ENCODE measurements at regions not wholly inside any gene's neighbourhood (a gene's known extent, or its start where the extent isn't known, plus 50 kb on each side); places are given as distances from the start of the nearest gene placed in this dataset.

DNA sequence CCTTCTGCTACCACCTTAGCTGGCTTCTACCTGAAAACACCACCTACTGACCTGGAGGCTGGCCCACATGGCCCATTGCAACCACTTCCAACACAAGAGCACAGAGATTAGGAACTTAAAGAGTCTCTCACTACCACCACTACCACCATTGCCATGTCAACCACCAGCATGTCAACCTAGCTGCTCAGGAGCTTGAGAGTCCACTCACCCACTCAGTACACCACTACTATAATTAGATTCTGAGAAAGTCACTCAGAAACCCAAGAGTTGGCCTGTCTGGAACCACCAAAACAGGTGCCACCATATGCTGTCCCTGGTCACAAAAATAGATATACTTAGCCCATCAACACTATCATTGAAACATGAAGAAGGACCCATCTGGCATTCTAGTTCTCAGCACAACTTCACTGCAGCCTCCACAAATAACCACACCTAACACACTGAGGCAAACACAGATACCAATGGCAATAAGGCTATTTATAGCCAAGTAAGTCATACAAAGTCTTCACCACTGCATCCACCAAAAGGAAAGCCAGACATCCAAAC, 806.7 kb upstream of the EPHA6 start:
- Histone ChIP-seq H4K20me1 (ENCODE audit: insufficient read depth, low read depth, low read length) (no peaks in the 10 kb centered on the region), H3K9me2 (replicated peaks; ENCODE audit: insufficient read depth, low read length) (no peaks in the 10 kb centered on the region), H3K79me2 (ENCODE audit: low read length) (no peaks in the 10 kb centered on the region), H3K36me3 (ENCODE audit: insufficient read depth, low read length) (no peaks in the 10 kb centered on the region), H3K4me1 (ENCODE audit: low read length) (no peaks in the 10 kb centered on the region), H3K27me3 (ENCODE audit: low read length) (no peaks in the 10 kb centered on the region), H3K9me3 (ENCODE audit: low read length) (no peaks in the 10 kb centered on the region; the same call in 1 of the 2 replicates), H3K4me3 (ENCODE audit: low read length) (no peak overlapping the region), H3K4me2 (ENCODE audit: low read depth, low read length, poor library complexity, severe bottlenecking) (no peak overlapping the region), H3K9ac (ENCODE audit: low read length) (no peak overlapping the region), H3K27ac (ENCODE audit: low read length) (no peak overlapping the region), H2AFZ (ENCODE audit: low read length) (no peak overlapping the region)
- no peak for DNase-seq

DNA sequence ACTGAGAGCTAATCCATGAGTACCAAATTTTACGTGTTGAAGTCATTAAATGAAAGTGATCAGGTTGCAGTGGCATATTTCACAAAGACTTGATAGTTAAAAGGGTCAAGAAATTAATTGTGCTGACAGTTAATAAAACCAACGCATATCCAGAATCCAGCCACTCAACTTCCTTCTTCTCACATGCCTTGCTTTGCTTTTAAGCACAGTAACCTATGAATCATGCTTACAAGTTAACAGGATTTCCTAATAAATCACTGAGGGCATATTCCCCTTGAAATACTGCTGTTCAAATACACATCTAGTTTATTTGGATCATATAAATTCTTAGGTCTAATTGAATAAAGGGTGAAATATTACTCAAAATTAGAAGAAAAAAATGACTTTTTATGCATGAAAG, 801.5 kb upstream of the EPHA6 start:
- Histone ChIP-seq H3K79me2 (ENCODE audit: low read length) (no peaks in the 10 kb centered on the region), H3K4me2 (ENCODE audit: low read depth, low read length, poor library complexity, severe bottlenecking) (no peak overlapping the region), H3K9me2 (replicated peaks; ENCODE audit: insufficient read depth, low read length) (no peaks in the 10 kb centered on the region), H3K9me3 (ENCODE audit: low read length) (no peaks in the 10 kb centered on the region; the same call in 1 of the 2 replicates), H2AFZ (ENCODE audit: low read length) (no peak overlapping the region), H3K27ac (ENCODE audit: low read length) (no peak overlapping the region), H3K9ac (ENCODE audit: low read length) (no peak overlapping the region), H3K4me1 (ENCODE audit: low read length) (no peaks in the 10 kb centered on the region), H4K20me1 (ENCODE audit: insufficient read depth, low read depth, low read length) (no peaks in the 10 kb centered on the region), H3K27me3 (ENCODE audit: low read length) (no peaks in the 10 kb centered on the region), H3K36me3 (ENCODE audit: insufficient read depth, low read length) (no peaks in the 10 kb centered on the region), H3K4me3 (ENCODE audit: low read length) (no peak overlapping the region)
- DNase-seq: no peak

DNA sequence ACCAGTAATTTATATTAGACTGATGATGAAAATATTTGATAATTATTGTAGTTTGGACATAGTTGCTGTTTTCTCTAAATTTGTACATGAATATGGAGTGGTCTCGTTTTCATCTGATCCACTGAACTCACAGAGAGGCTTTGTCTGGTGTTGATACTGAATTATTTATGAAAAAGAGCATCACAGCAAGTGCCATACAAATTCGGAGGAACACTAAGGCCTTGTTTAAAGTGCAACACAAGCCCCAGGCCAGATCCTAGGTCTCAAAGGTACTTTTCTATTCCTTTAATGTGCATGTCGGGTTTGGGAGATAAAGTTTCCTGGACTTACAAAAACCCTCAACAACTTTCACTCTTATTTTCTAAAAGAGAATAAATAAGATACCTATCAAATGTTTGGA, 796.8 kb upstream of the EPHA6 start:
- H4K20me1 ChIP-seq (ENCODE audit: insufficient read depth, low read depth, low read length): no peaks in the 10 kb centered on the region
- H3K4me3 ChIP-seq (ENCODE audit: low read length): no peak overlapping the region
- H3K9ac ChIP-seq (ENCODE audit: low read length): no peak overlapping the region
- no peak for DNase-seq
- H3K9me3 ChIP-seq (ENCODE audit: low read length): peaks cover 5% of the 10 kb centered on the region; the same call in 1 of the 2 replicates
- H3K4me2 ChIP-seq (ENCODE audit: low read depth, low read length, poor library complexity, severe bottlenecking): no peak overlapping the region
- no peak overlapping the region for H3K27ac ChIP-seq (ENCODE audit: low read length)
- no peaks in the 10 kb centered on the region for H3K4me1 ChIP-seq (ENCODE audit: low read length)
- no peaks in the 10 kb centered on the region for H3K79me2 ChIP-seq (ENCODE audit: low read length)
- no peaks in the 10 kb centered on the region for H3K9me2 ChIP-seq (replicated peaks; ENCODE audit: insufficient read depth, low read length)
- H3K36me3 ChIP-seq (ENCODE audit: insufficient read depth, low read length): no peaks in the 10 kb centered on the region
- H2AFZ ChIP-seq (ENCODE audit: low read length): no peak overlapping the region
- no peaks in the 10 kb centered on the region for H3K27me3 ChIP-seq (ENCODE audit: low read length)

DNA sequence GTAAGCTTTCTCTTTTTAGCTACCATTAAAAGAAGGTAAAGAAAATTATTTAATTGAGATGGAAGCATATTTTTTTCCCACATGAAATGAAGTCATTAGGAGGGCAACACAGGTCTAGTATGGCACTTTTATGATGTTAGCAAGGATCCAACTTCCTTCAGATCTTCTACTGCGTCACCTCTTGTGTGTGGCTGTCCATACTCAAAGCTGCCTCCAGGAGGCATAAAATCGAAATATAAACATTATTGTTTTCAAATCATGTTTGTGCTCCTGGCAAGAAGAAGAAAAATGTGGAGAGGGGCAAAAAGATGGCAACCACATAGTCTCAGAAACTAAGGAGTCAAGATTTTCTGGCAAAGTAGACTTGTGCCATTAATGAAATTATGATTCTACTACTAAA, 791.7 kb upstream of the EPHA6 start:
- no peak overlapping the region for H3K4me3 ChIP-seq (ENCODE audit: low read length)

DNA sequence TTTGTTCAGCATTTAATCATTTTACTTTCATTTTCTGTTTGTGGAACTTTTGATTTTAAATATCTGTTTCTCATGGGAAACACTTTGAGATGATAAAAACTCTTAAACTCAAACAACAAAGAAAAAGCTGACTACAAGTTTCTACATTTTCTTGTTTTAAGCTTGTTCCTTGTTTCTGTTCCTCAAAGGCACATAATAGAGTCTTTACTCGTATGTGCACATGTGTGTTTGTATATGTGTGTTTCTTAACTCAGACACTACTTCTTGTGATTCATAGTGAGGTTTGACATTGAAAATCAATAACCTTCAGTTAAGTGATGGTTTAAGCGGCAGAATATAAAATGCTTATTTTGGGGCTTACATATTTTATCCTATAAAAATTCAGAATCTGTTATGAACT, 786.7 kb upstream of the EPHA6 start:
- Histone ChIP-seq H3K9ac (ENCODE audit: low read length) (no peak overlapping the region), H2AFZ (ENCODE audit: low read length) (peak overlapping the region; percentile 14; the same call in 1 of the 2 replicates), H3K4me2 (ENCODE audit: low read depth, low read length, poor library complexity, severe bottlenecking) (peak overlapping the region; percentile 54), H3K4me1 (ENCODE audit: low read length) (peaks cover 15% of the 10 kb centered on the region), H3K9me2 (replicated peaks; ENCODE audit: insufficient read depth, low read length) (no peaks in the 10 kb centered on the region; the same call in 1 of the 2 replicates), H3K36me3 (ENCODE audit: insufficient read depth, low read length) (no peaks in the 10 kb centered on the region), H3K9me3 (ENCODE audit: low read length) (peaks cover 4% of the 10 kb centered on the region), H3K27ac (ENCODE audit: low read length) (peak overlapping the region; percentile 72), H3K79me2 (ENCODE audit: low read length) (no peaks in the 10 kb centered on the region), H3K4me3 (ENCODE audit: low read length) (0 out of 2 replicates have a peak overlapping the region, but pooled peaks have one; percentile 25), H4K20me1 (ENCODE audit: insufficient read depth, low read depth, low read length) (no peaks in the 10 kb centered on the region), H3K27me3 (ENCODE audit: low read length) (no peaks in the 10 kb centered on the region)
- no peak for DNase-seq

More for the DNA sequence above, 791.7 kb upstream of the EPHA6 start:
- H3K27ac ChIP-seq (ENCODE audit: low read length): no peak overlapping the region
- H3K9me3 ChIP-seq (ENCODE audit: low read length): peaks cover 5% of the 10 kb centered on the region; the same call in 1 of the 2 replicates
- no peaks in the 10 kb centered on the region for H3K79me2 ChIP-seq (ENCODE audit: low read length)
- no peaks in the 10 kb centered on the region for H3K27me3 ChIP-seq (ENCODE audit: low read length)
- no peak for DNase-seq
- no peak overlapping the region for H3K9ac ChIP-seq (ENCODE audit: low read length)
- H3K36me3 ChIP-seq (ENCODE audit: insufficient read depth, low read length): no peaks in the 10 kb centered on the region
- peaks cover 6% of the 10 kb centered on the region for H3K4me1 ChIP-seq (ENCODE audit: low read length)
- no peaks in the 10 kb centered on the region for H3K9me2 ChIP-seq (replicated peaks; ENCODE audit: insufficient read depth, low read length)
- no peak overlapping the region; the same call in 1 of the 2 replicates for H2AFZ ChIP-seq (ENCODE audit: low read length)
- no peaks in the 10 kb centered on the region for H4K20me1 ChIP-seq (ENCODE audit: insufficient read depth, low read depth, low read length)
- no peak overlapping the region for H3K4me2 ChIP-seq (ENCODE audit: low read depth, low read length, poor library complexity, severe bottlenecking)

DNA sequence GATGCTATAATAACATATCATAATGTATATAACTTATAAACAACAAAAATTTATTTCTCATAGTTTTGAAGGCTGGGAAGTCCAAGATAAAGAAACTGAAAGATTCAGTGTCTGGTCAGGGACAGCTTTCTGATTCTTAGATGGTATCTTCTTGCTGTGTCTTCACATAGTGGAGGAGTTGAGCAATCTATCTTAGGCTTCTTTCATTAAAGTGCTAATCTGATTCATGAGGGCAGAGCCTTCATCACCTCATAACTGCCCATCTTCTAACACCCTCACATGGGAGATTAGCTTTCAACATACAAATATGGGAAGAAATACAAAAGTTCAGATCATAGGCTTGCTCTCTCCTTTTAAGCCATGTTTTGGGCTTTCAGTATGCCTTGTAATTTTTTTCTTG, 774.8 kb upstream of the EPHA6 start:
- Histone ChIP-seq H3K4me3 (ENCODE audit: low read length) (no peak overlapping the region), H3K27me3 (ENCODE audit: low read length) (no peaks in the 10 kb centered on the region), H3K9ac (ENCODE audit: low read length) (no peak overlapping the region), H3K9me2 (replicated peaks; ENCODE audit: insufficient read depth, low read length) (no peaks in the 10 kb centered on the region), H3K36me3 (ENCODE audit: insufficient read depth, low read length) (no peaks in the 10 kb centered on the region), H4K20me1 (ENCODE audit: insufficient read depth, low read depth, low read length) (no peaks in the 10 kb centered on the region), H3K9me3 (ENCODE audit: low read length) (no peaks in the 10 kb centered on the region; the same call in 1 of the 2 replicates), H2AFZ (ENCODE audit: low read length) (no peak overlapping the region), H3K27ac (ENCODE audit: low read length) (no peak overlapping the region), H3K4me2 (ENCODE audit: low read depth, low read length, poor library complexity, severe bottlenecking) (no peak overlapping the region), H3K4me1 (ENCODE audit: low read length) (no peaks in the 10 kb centered on the region), H3K79me2 (ENCODE audit: low read length) (no peaks in the 10 kb centered on the region)
- DNase-seq: no peak

DNA sequence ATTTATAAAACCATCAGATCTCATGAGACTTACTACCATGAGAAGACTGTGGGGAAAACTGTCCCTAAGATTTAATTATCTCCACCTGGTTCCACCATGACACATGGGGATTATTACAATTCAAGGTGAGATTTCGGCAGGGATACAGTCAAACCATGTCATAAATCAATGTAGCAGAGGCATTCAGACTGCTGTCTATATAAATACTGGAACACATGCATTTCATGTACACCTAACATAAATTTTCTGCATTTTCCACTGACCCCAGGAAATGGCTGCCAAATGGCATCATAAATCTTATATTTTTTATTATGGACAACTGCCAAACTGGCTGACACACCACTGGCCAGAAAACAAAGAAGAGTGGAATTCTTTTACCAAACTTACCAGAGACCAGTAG, 755.1 kb upstream of the EPHA6 start:
- H3K79me2 ChIP-seq (ENCODE audit: low read length): no peaks in the 10 kb centered on the region
- H3K36me3 ChIP-seq (ENCODE audit: insufficient read depth, low read length): no peaks in the 10 kb centered on the region
- no peaks in the 10 kb centered on the region for H3K27me3 ChIP-seq (ENCODE audit: low read length)
- H3K9ac ChIP-seq (ENCODE audit: low read length): no peak overlapping the region
- H3K4me2 ChIP-seq (ENCODE audit: low read depth, low read length, poor library complexity, severe bottlenecking): no peak overlapping the region
- no peaks in the 10 kb centered on the region for H3K4me1 ChIP-seq (ENCODE audit: low read length)
- H3K9me2 ChIP-seq (replicated peaks; ENCODE audit: insufficient read depth, low read length): no peaks in the 10 kb centered on the region
- no peaks in the 10 kb centered on the region for H4K20me1 ChIP-seq (ENCODE audit: insufficient read depth, low read depth, low read length)
- no peak overlapping the region for H3K27ac ChIP-seq (ENCODE audit: low read length)
- peaks cover 3% of the 10 kb centered on the region for H3K9me3 ChIP-seq (ENCODE audit: low read length)
- no peak for DNase-seq
- no peak overlapping the region for H2AFZ ChIP-seq (ENCODE audit: low read length)
- no peak overlapping the region for H3K4me3 ChIP-seq (ENCODE audit: low read length)

DNA sequence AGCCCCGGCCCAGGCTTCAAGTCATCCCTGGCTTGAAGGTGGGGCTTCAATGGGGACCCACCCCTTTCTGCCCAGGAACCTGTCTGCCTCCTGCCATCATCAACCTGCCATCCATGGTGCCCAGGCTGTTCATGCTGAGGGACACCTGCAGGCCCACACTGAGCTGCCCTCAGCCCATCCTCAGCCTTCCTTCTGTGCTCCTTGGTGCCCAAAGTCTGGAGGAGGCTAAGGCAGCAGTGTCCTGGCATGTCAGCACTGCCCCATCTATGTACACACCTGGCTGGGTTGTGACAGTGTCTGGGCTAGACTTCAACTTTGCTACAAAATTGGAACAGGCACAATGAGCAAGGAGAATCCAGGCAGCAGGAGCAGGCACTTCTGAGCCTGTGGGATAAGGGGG, 745.3 kb upstream of the EPHA6 start:
- Histone ChIP-seq H3K4me3 (ENCODE audit: low read length) (no peak overlapping the region), H3K4me1 (ENCODE audit: low read length) (no peaks in the 10 kb centered on the region), H4K20me1 (ENCODE audit: insufficient read depth, low read depth, low read length) (no peaks in the 10 kb centered on the region), H3K9me3 (ENCODE audit: low read length) (peaks cover 8% of the 10 kb centered on the region; the same call in 1 of the 2 replicates), H3K27me3 (ENCODE audit: low read length) (no peaks in the 10 kb centered on the region), H3K9ac (ENCODE audit: low read length) (no peak overlapping the region), H2AFZ (ENCODE audit: low read length) (no peak overlapping the region), H3K9me2 (replicated peaks; ENCODE audit: insufficient read depth, low read length) (no peaks in the 10 kb centered on the region), H3K27ac (ENCODE audit: low read length) (no peak overlapping the region), H3K79me2 (ENCODE audit: low read length) (no peaks in the 10 kb centered on the region), H3K4me2 (ENCODE audit: low read depth, low read length, poor library complexity, severe bottlenecking) (no peak overlapping the region), H3K36me3 (ENCODE audit: insufficient read depth, low read length) (no peaks in the 10 kb centered on the region)
- no peak for DNase-seq

Data from Karpas-422 (cell line).